ENCODE measurements at regions not wholly inside any gene's neighbourhood (a gene's known extent, or its start where the extent isn't known, plus 50 kb on each side); places are given as distances from the start of the nearest gene placed in this dataset.

- TF ChIP-seq CTCF (IDR thresholded peaks at IDR 0.05) (no peak), EP300 (IDR thresholded peaks at IDR 0.05) (no peak)
These were observed 51.2 kb upstream of the HS6ST1 start for GRCh38 chr2:128369602-128370467.

Data from ovary (tissue), 3 donors.